ENCODE measurements at regions not wholly inside any gene's neighbourhood (a gene's known extent, or its start where the extent isn't known, plus 50 kb on each side); places are given as distances from the start of the nearest gene placed in this dataset.

DNA sequence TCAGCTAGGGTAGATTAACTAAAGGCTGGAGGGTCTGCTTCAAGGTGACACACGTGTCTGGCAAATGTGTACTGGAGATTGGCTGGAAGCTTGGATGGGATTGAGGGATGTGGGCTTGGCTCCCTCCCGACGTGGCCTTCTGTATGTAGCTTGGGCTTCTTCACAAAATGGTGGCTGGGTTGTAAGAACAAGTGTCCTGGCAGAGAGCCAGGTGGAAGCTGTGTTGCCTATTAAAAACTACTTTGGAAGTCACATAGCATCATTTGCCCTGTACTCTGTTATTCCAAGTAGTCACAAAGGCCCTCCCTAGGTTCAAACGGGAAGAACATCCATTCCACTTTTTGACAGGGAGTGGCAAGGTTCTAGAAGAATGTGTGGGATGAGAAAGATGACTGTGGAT, 174.1 kb upstream of the PRICKLE1 start:
- H3K9ac ChIP-seq (ENCODE audit: low read depth in 1 of 2, low read length in 2 of 2): no peak overlapping the region
- WGBS: 85% methylated on average over 4 of the region's 4 CpGs

More for the DNA sequence above, 174.1 kb upstream of the PRICKLE1 start:
- H3K4me1 ChIP-seq (ENCODE audit: control insufficient read depth in 4 of 4, insufficient read depth in 4 of 4, low read length in 3 of 4): no peaks in the 10 kb centered on the region
- no peak overlapping the region for H3K4me3 ChIP-seq (ENCODE audit: low read depth in 1 of 3, low read length in 3 of 3)
- H3K27me3 ChIP-seq (ENCODE audit: control insufficient read depth in 4 of 4, insufficient read depth in 4 of 4, low read length in 3 of 4): no peaks in the 10 kb centered on the region
- no peak for TF ChIP-seq TAF1 (conservative IDR thresholded peaks at IDR 0.05)
- TF ChIP-seq NR2F2 (IDR thresholded peaks at IDR 0.05): no peak
- TF ChIP-seq FOXA2 (IDR thresholded peaks at IDR 0.05): no peak
- no peak for TF ChIP-seq CTCF (IDR thresholded peaks at IDR 0.05; ENCODE audit: low read depth, low read length, missing input control)
- no peak for TF ChIP-seq HNF4G (IDR thresholded peaks at IDR 0.05)
- TF ChIP-seq JUND (IDR thresholded peaks at IDR 0.05): no peak
- TF ChIP-seq, protein P1, sequence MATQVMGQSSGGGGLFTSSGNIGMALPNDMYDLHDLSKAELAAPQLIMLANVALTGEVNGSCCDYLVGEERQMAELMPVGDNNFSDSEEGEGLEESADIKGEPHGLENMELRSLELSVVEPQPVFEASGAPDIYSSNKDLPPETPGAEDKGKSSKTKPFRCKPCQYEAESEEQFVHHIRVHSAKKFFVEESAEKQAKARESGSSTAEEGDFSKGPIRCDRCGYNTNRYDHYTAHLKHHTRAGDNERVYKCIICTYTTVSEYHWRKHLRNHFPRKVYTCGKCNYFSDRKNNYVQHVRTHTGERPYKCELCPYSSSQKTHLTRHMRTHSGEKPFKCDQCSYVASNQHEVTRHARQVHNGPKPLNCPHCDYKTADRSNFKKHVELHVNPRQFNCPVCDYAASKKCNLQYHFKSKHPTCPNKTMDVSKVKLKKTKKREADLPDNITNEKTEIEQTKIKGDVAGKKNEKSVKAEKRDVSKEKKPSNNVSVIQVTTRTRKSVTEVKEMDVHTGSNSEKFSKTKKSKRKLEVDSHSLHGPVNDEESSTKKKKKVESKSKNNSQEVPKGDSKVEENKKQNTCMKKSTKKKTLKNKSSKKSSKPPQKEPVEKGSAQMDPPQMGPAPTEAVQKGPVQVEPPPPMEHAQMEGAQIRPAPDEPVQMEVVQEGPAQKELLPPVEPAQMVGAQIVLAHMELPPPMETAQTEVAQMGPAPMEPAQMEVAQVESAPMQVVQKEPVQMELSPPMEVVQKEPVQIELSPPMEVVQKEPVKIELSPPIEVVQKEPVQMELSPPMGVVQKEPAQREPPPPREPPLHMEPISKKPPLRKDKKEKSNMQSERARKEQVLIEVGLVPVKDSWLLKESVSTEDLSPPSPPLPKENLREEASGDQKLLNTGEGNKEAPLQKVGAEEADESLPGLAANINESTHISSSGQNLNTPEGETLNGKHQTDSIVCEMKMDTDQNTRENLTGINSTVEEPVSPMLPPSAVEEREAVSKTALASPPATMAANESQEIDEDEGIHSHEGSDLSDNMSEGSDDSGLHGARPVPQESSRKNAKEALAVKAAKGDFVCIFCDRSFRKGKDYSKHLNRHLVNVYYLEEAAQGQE (IDR thresholded peaks at IDR 0.05): no peak
- no peak for TF ChIP-seq YY1 (IDR thresholded peaks at IDR 0.05)
- no peak for TF ChIP-seq RAD21 (IDR thresholded peaks at IDR 0.05)
- TF ChIP-seq MAX (IDR thresholded peaks at IDR 0.05): no peak
- no peak for TF ChIP-seq GABPA (IDR thresholded peaks at IDR 0.05 in 1 of 2, conservative IDR thresholded peaks at IDR 0.05 in 1 of 2)
- TF ChIP-seq HNF4A (conservative IDR thresholded peaks at IDR 0.05): no peak
- no peak for TF ChIP-seq RXRA (IDR thresholded peaks at IDR 0.05)
- no peak for TF ChIP-seq ZBTB33 (IDR thresholded peaks at IDR 0.05)
- TF ChIP-seq SP1 (IDR thresholded peaks at IDR 0.05): no peak
- TF ChIP-seq EGR1 (IDR thresholded peaks at IDR 0.05; ENCODE audit: low read depth in 2 of 2): no peak
- no peak for TF ChIP-seq FOXA1 (IDR thresholded peaks at IDR 0.05)
- no peak for TF ChIP-seq ATF3 (IDR thresholded peaks at IDR 0.05)
- no peaks in the 10 kb centered on the region for H3K9me3 ChIP-seq (ENCODE audit: control insufficient read depth in 4 of 4, low read length in 3 of 4)
- no peak overlapping the region for H3K27ac ChIP-seq (ENCODE audit: low read depth in 1 of 2, low read length in 2 of 2)
- no peaks in the 10 kb centered on the region for H3K36me3 ChIP-seq (ENCODE audit: control insufficient read depth in 4 of 4, insufficient read depth in 3 of 4, low read depth in 1 of 4, low read length in 3 of 4)
- DNase-seq (ENCODE audit: low spot score): no peak

Data from liver (tissue), 8 donors.